OCI-LY1 (cell line): ENCODE measurements at regions not wholly inside any gene's neighbourhood (a gene's known extent, or its start where the extent isn't known, plus 50 kb on each side); places are given as distances from the start of the nearest gene placed in this dataset.

Experiments
- CTCF ChIP-seq: fragments of 200-600 bp; sonication (generic), shearing (Covaris generic); IDR thresholded peaks from 2 replicates; pipeline ENCODE4 v1.5.1; 2017; ENCODE audit warnings: mild to moderate bottlenecking, antibody characterized with exemption, low read length, moderate library complexity, mixed read lengths
- EZH2 ChIP-seq: fragments of 200-600 bp; sonication (generic), shearing (Covaris generic); IDR thresholded peaks from 2 replicates; pipeline ENCODE4 v1.8.0; 2017; ENCODE audit warnings: borderline replicate concordance, mixed run types, mild to moderate bottlenecking, antibody characterized with exemption, low read length, moderate library complexity, mixed read lengths

- TF ChIP-seq CTCF = no peak
- no peak for TF ChIP-seq EZH2
Measured at GRCh38 chr2:12096788-12097449, 350.5 kb downstream of the LPIN1 start.
